ENCODE measurements at regions not wholly inside any gene's neighbourhood (a gene's known extent, or its start where the extent isn't known, plus 50 kb on each side); places are given as distances from the start of the nearest gene placed in this dataset.
A peak's percentile ranks its signal among the peaks of the same experiment; 100 is the strongest.

- peaks cover 22% of the 10 kb centered on the region for H3K4me1 ChIP-seq (ENCODE audit: control insufficient read depth, insufficient read depth, low read length)
- H3K27ac Mint-ChIP-seq: no peak overlapping the region
- TF ChIP-seq, protein P1, sequence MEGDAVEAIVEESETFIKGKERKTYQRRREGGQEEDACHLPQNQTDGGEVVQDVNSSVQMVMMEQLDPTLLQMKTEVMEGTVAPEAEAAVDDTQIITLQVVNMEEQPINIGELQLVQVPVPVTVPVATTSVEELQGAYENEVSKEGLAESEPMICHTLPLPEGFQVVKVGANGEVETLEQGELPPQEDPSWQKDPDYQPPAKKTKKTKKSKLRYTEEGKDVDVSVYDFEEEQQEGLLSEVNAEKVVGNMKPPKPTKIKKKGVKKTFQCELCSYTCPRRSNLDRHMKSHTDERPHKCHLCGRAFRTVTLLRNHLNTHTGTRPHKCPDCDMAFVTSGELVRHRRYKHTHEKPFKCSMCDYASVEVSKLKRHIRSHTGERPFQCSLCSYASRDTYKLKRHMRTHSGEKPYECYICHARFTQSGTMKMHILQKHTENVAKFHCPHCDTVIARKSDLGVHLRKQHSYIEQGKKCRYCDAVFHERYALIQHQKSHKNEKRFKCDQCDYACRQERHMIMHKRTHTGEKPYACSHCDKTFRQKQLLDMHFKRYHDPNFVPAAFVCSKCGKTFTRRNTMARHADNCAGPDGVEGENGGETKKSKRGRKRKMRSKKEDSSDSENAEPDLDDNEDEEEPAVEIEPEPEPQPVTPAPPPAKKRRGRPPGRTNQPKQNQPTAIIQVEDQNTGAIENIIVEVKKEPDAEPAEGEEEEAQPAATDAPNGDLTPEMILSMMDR (conservative IDR thresholded peaks at IDR 0.05): peak; percentile 86
- no peak overlapping the region for H3K27ac ChIP-seq (ENCODE audit: low read depth, low read length)
- peaks cover 57% of the 10 kb centered on the region for H3K4me1 Mint-ChIP-seq
- no peak overlapping the region for H3K9ac ChIP-seq (ENCODE audit: extremely low read depth, low read length, poor library complexity, severe bottlenecking)
- no peak overlapping the region for H3K4me3 Mint-ChIP-seq
- WGBS, 2 experiments (ENCODE audit: insufficient coverage in 1 of 2, insufficient read length in 1 of 2): 29 to 36% methylated on average over 6 to 7 of the region's 7 CpGs
- H3K4me3 ChIP-seq (ENCODE audit: low read length): no peak overlapping the region
- H3K9me3 ChIP-seq (ENCODE audit: control insufficient read depth, low read length): no peaks in the 10 kb centered on the region
- peak; percentile 81 for DNase-seq
- no peaks in the 10 kb centered on the region for H3K9me3 Mint-ChIP-seq
- no peaks in the 10 kb centered on the region for H3K36me3 Mint-ChIP-seq (ENCODE audit: low read depth)
- H3K27me3 ChIP-seq (ENCODE audit: control insufficient read depth, insufficient read depth, low read length, poor library complexity, severe bottlenecking): no peaks in the 10 kb centered on the region
- H3K27me3 Mint-ChIP-seq (ENCODE audit: insufficient read depth): no peaks in the 10 kb centered on the region
- no peaks in the 10 kb centered on the region for H3K36me3 ChIP-seq (ENCODE audit: control insufficient read depth, insufficient read depth, low read length)
Observed at GRCh38 chr4:100095729-100096595, 94.3 kb downstream of the DDIT4L start.

DNA sequence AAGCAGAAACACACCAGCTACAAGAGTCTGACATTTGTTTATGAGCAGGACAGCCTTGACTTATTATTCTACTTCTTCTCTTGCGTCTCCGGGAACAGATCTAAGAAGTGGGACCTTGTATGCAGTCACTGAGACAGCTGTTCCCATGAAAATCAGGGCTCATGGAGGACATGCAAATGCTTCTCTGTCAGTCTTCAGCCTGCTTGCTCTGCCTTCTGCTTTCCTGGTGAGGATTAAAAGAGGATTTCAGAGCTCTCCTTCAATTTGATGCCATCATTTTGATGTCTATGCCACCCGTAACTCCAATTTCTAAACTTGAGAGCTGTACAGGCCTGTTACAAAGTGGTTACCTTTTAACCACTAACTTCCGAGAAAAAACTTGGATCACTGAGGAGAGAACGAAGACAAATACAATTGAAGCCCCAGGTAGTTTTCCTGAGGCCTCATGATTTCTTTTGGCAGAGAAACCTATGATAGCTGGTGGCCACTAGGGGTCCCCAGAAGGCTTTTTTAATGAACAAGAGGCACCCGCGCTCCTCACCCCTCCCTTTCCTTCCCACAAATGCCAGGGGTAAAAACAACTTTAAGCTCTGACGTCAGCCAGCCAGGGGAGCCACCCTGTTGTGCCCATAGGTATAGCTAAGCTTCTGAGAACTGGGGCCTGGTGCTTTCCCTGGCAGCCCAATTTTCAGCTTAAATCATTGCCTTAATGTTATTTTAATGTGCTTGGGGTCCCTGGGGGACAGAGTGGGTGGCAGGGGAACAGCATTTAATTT, 97.0 kb downstream of the DDIT4L start:
- no peaks in the 10 kb centered on the region for H3K9me3 Mint-ChIP-seq
- no peak overlapping the region for H3K27ac ChIP-seq (ENCODE audit: low read depth, low read length)

DNA sequence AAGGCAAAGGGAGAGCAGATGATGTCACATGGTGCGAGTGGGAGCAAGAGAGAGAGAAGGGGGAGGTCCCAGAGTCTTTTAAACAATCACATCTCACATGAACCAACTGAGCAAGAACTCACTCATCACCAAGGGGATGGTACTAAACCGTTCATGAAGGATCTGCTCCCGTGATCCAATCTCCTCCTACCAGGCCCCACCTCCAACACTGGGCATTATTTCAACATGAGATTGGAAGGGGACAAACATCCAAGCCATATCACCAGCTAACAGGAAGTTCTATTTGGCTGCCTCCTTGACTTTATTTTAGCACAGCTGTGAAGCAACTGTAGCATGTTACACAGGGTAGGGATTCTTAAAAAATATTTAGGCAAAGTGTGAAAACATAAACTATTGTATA, 102.5 kb downstream of the DDIT4L start:
- Mint-ChIP-seq H3K36me3 (ENCODE audit: low read depth) (no peaks in the 10 kb centered on the region), H3K4me3 (no peak overlapping the region), H3K9me3 (no peaks in the 10 kb centered on the region), H3K27ac (no peak overlapping the region), H3K27me3 (ENCODE audit: insufficient read depth) (no peaks in the 10 kb centered on the region), H3K4me1 (no peaks in the 10 kb centered on the region)
- TF ChIP-seq, protein P1 (conservative IDR thresholded peaks at IDR 0.05): no peak
- no peaks in the 10 kb centered on the region for H3K9me3 ChIP-seq (ENCODE audit: control insufficient read depth, low read length)
- DNase-seq: no peak
- no peaks in the 10 kb centered on the region for H3K36me3 ChIP-seq (ENCODE audit: control insufficient read depth, insufficient read depth, low read length)
- H3K27ac ChIP-seq (ENCODE audit: low read depth, low read length): no peak overlapping the region
- no peaks in the 10 kb centered on the region for H3K4me1 ChIP-seq (ENCODE audit: control insufficient read depth, insufficient read depth, low read length)
- H3K4me3 ChIP-seq (ENCODE audit: low read length): no peak overlapping the region
- 97% methylated on average over 2 of the region's 3 CpGs; no CpG with 5 or more reads in 1 of the 2 experiments for WGBS, 2 experiments (ENCODE audit: insufficient coverage in 1 of 2, insufficient read length in 1 of 2)
- H3K27me3 ChIP-seq (ENCODE audit: control insufficient read depth, insufficient read depth, low read length, poor library complexity, severe bottlenecking): no peaks in the 10 kb centered on the region
- H3K9ac ChIP-seq (ENCODE audit: extremely low read depth, low read length, poor library complexity, severe bottlenecking): no peak overlapping the region

More for the DNA sequence above, 97.0 kb downstream of the DDIT4L start:
- WGBS, 2 experiments (ENCODE audit: insufficient coverage in 1 of 2, insufficient read length in 1 of 2): 29 to 47% methylated on average over 6 to 8 of the region's 8 CpGs
- H3K27me3 Mint-ChIP-seq (ENCODE audit: insufficient read depth): no peaks in the 10 kb centered on the region
- no peak overlapping the region for H3K4me3 Mint-ChIP-seq
- H3K36me3 Mint-ChIP-seq (ENCODE audit: low read depth): no peaks in the 10 kb centered on the region
- TF ChIP-seq, protein P1 (conservative IDR thresholded peaks at IDR 0.05): peak; percentile 93
- no peaks in the 10 kb centered on the region for H3K27me3 ChIP-seq (ENCODE audit: control insufficient read depth, insufficient read depth, low read length, poor library complexity, severe bottlenecking)
- DNase-seq: peak; percentile 96
- peaks cover 3% of the 10 kb centered on the region for H3K4me1 ChIP-seq (ENCODE audit: control insufficient read depth, insufficient read depth, low read length)
- H3K9me3 ChIP-seq (ENCODE audit: control insufficient read depth, low read length): no peaks in the 10 kb centered on the region
- peak overlapping the region; percentile 97 for H3K27ac Mint-ChIP-seq
- no peak overlapping the region for H3K9ac ChIP-seq (ENCODE audit: extremely low read depth, low read length, poor library complexity, severe bottlenecking)
- peaks cover 32% of the 10 kb centered on the region for H3K4me1 Mint-ChIP-seq
- no peak overlapping the region for H3K4me3 ChIP-seq (ENCODE audit: low read length)
- no peaks in the 10 kb centered on the region for H3K36me3 ChIP-seq (ENCODE audit: control insufficient read depth, insufficient read depth, low read length)
